ENCODE measurements at regions not wholly inside any gene's neighbourhood (a gene's known extent, or its start where the extent isn't known, plus 50 kb on each side); places are given as distances from the start of the nearest gene placed in this dataset.

DNA sequence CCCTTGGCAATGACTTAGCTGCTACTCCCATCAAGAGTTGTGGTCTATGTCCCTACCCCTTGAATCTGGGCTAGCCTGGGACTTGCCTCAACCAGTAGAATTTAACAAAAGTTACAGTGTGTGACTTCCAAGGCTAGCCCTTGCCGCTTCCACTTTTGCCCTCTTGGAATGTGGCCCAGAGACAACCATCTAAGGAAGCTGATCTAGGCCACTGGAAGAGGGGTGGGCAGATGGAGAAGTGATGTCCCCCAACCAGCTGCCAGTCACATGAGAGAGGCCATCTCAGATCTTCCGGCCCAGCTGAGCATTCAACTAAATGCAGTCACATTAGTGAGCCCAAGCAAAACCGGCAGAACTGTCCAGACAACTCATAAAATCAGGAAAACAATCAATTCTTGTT is 115.1 kb downstream of the TOMM20 start:
- TF ChIP-seq, protein P1, sequence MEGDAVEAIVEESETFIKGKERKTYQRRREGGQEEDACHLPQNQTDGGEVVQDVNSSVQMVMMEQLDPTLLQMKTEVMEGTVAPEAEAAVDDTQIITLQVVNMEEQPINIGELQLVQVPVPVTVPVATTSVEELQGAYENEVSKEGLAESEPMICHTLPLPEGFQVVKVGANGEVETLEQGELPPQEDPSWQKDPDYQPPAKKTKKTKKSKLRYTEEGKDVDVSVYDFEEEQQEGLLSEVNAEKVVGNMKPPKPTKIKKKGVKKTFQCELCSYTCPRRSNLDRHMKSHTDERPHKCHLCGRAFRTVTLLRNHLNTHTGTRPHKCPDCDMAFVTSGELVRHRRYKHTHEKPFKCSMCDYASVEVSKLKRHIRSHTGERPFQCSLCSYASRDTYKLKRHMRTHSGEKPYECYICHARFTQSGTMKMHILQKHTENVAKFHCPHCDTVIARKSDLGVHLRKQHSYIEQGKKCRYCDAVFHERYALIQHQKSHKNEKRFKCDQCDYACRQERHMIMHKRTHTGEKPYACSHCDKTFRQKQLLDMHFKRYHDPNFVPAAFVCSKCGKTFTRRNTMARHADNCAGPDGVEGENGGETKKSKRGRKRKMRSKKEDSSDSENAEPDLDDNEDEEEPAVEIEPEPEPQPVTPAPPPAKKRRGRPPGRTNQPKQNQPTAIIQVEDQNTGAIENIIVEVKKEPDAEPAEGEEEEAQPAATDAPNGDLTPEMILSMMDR (IDR thresholded peaks at IDR 0.05), result no peak
- TF ChIP-seq EZH2phosphoT487 (IDR thresholded peaks at IDR 0.05), result no peak

Data from neural progenitor cell (in vitro differentiated cells).